Body of pancreas (tissue), 4 donors: ENCODE measurements at regions not wholly inside any gene's neighbourhood (a gene's known extent, or its start where the extent isn't known, plus 50 kb on each side); places are given as distances from the start of the nearest gene placed in this dataset.
"Not testable (repeated sequence)": the region's sequence is repeated elsewhere in the genome, so short reads cannot be mapped to it uniquely, and the experiment has no call there.

Experiments used
- ATAC-seq: fragments of 150-250 bp; one replicate; pipeline ENCODE4 v1.9.1; 2016
- DNase-seq, 4 donors: peaks; one replicate each; pipeline ENCODE4 v3.0.0-alpha.2; 2019
- H3K27ac ChIP-seq, 4 donors: fragments of 200-600 bp; sonication (generic); 1 replicate in 3 of 4; 2 replicates in 1 of 4; pipeline versions ENCODE4 v1.5.1 to v1.6.1; 2016 to 2019; ENCODE audit warnings: mild to moderate bottlenecking in 1 of 4, mixed read lengths in 1 of 4, moderate library complexity in 1 of 4
- H3K27me3 ChIP-seq, 2 donors: fragments of 200-600 bp; sonication (generic); one replicate each; pipeline ENCODE4 v1.6.0; 2016; ENCODE audit warnings: mild to moderate bottlenecking in 1 of 2
- H3K36me3 ChIP-seq, 2 donors: fragments of 200-600 bp; sonication (generic); replicated peaks in 1 of 2; 2 replicates each; pipeline ENCODE4 v1.5.1; 2016; ENCODE audit warnings: low read depth in 2 of 2; ENCODE audit not compliant: insufficient read depth in 1 of 2
- H3K4me1 ChIP-seq: fragments of 200-600 bp; sonication (generic); one replicate; pipeline ENCODE4 v1.6.0; 2016
- H3K4me3 ChIP-seq, 2 donors: fragments of 200-600 bp; sonication (generic); 1 replicate in 1 of 2; 2 replicates in 1 of 2; pipeline ENCODE4 v1.5.1; 2016 to 2019
- H3K9me3 ChIP-seq, 3 donors: fragments of 200-600 bp; sonication (generic); 1 replicate in 2 of 3; 2 replicates in 1 of 3; pipeline ENCODE4 v1.5.1; 2016
- CTCF ChIP-seq, 7 experiments: fragments of 450-650 bp in 4 of 7; fragments of 200-600 bp in 3 of 7; sonication (generic) in 3 of 7; IDR thresholded peaks; one replicate each; pipeline ENCODE4 v1.5.1; 2016 to 2019; ENCODE audit warnings: antibody characterized with exemption in 7 of 7
- POLR2A ChIP-seq, 3 donors: fragments of 450-650 bp; IDR thresholded peaks; one replicate each; pipeline ENCODE4 v1.6.1; 2016; ENCODE audit warnings: antibody characterized with exemption in 3 of 3, mild to moderate bottlenecking in 2 of 3
- WGBS, 2 donors: methylation state at CpG; one replicate each; pipeline ENCODE4 v1.1.5; 2017; 5-methylcytosine and 5-hydroxymethylcytosine counted together
- intact Hi-C: fragments of 100-400 bp; cut with DNase I; formaldehyde crosslinking; loops from one replicate; pipeline ENCODE4 v1.15.1; 2023

GRCh38 chr2:238774071-238774470 is 73.8 kb upstream of the TWIST2 start:
- Histone ChIP-seq H3K27ac (no peak overlapping the region), H3K4me3 (no peak overlapping the region), H3K36me3 (no peaks in the 10 kb centered on the region), H3K9me3 (no peaks in the 10 kb centered on the region), H3K27me3 (no peaks in the 10 kb centered on the region), H3K4me1 (no peaks in the 10 kb centered on the region)
- DNase-seq = no peak
- intact Hi-C loops = no loop called here
- WGBS, 2 donors = 85 to 87% methylated on average over 7 of the region's 7 CpGs
- no peak for TF ChIP-seq CTCF (IDR thresholded peaks at IDR 0.05)
- no peak for TF ChIP-seq POLR2A (IDR thresholded peaks at IDR 0.05)
- ATAC-seq = no peak

- ATAC-seq (no peak), DNase-seq (no peak)
- no peak overlapping the region for H3K4me3 ChIP-seq
- WGBS, 2 donors = 30 to 36% methylated on average over 5 of the region's 5 CpGs
- TF ChIP-seq CTCF (IDR thresholded peaks at IDR 0.05) = no peak
- no peaks in the 10 kb centered on the region for H3K9me3 ChIP-seq
- H3K27ac ChIP-seq = no peak overlapping the region
- H3K36me3 ChIP-seq = no peaks in the 10 kb centered on the region
- intact Hi-C loops = no loop called here
- H3K4me1 ChIP-seq = no peaks in the 10 kb centered on the region
- no peaks in the 10 kb centered on the region for H3K27me3 ChIP-seq
Observed at GRCh38 chr2:238774980-238775509, 72.8 kb upstream of the TWIST2 start.

- Histone ChIP-seq H3K27me3 (no peaks in the 10 kb centered on the region), H3K4me3 (no peak overlapping the region), H3K27ac (no peak overlapping the region), H3K36me3 (no peaks in the 10 kb centered on the region), H3K9me3 (no peaks in the 10 kb centered on the region), H3K4me1 (no peaks in the 10 kb centered on the region)
- no peak for DNase-seq
- ATAC-seq = no peak
- intact Hi-C loops = no loop called here
- WGBS, 2 donors = 54 to 68% methylated on average over 11 of the region's 11 CpGs
- TF ChIP-seq POLR2A (IDR thresholded peaks at IDR 0.05) (no peak), CTCF (IDR thresholded peaks at IDR 0.05) (no peak)
Observed at GRCh38 chr2:238775591-238775990, 72.3 kb upstream of the TWIST2 start.

- intact Hi-C loops = no loop called here
- Histone ChIP-seq H3K9me3 (no peaks in the 10 kb centered on the region), H3K27ac (no peak overlapping the region), H3K27me3 (no peaks in the 10 kb centered on the region), H3K4me1 (no peaks in the 10 kb centered on the region), H3K4me3 (no peak overlapping the region), H3K36me3 (no peaks in the 10 kb centered on the region)
- no peak for DNase-seq
- no peak for ATAC-seq
- TF ChIP-seq CTCF (IDR thresholded peaks at IDR 0.05) = no peak
- no peak for TF ChIP-seq POLR2A (IDR thresholded peaks at IDR 0.05)
- WGBS, 2 donors = 56 to 59% methylated on average over 20 of the region's 20 CpGs
Observed at GRCh38 chr2:238776003-238776760, 71.7 kb upstream of the TWIST2 start.

- 7 to 21% methylated on average over 8 of the region's 8 CpGs for WGBS, 2 donors
Observed at GRCh38 chr2:238776761-238777046, 71.2 kb upstream of the TWIST2 start.

More at GRCh38 chr2:238776761-238777046, 71.2 kb upstream of the TWIST2 start:
- H3K4me1 ChIP-seq, H3K9me3 ChIP-seq, DNase-seq, ATAC-seq, intact Hi-C loops, H3K27me3 ChIP-seq, H3K4me3 ChIP-seq, H3K36me3 ChIP-seq, H3K27ac ChIP-seq: not testable (repeated sequence)
